ENCODE measurements at regions not wholly inside any gene's neighbourhood (a gene's known extent, or its start where the extent isn't known, plus 50 kb on each side); places are given as distances from the start of the nearest gene placed in this dataset.

- TF ChIP-seq HDAC6 (IDR thresholded peaks at IDR 0.05; ENCODE audit: unreplicated experiment): no peak
- no peak for TF ChIP-seq LARP7 (IDR thresholded peaks at IDR 0.05)
- no peak for TF ChIP-seq ASH2L (IDR thresholded peaks at IDR 0.05; ENCODE audit: borderline replicate concordance, low read depth)
- no peak for TF ChIP-seq KDM1A (IDR thresholded peaks at IDR 0.05; ENCODE audit: borderline replicate concordance)
- no peak for TF ChIP-seq CEBPB (IDR thresholded peaks at IDR 0.05; ENCODE audit: borderline replicate concordance in 1 of 2, low read depth in 2 of 2, low read length in 2 of 2)
- no peak for TF ChIP-seq E2F4 (IDR thresholded peaks at IDR 0.05; ENCODE audit: low read depth, low read length)
- no peak for TF ChIP-seq CHD2 (IDR thresholded peaks at IDR 0.05; ENCODE audit: borderline replicate concordance, low read depth, low read length)
- Histone ChIP-seq H3K27ac (ENCODE audit: control insufficient read depth, insufficient read depth) (no peak overlapping the region), H3K9me3 (replicated peaks; ENCODE audit: control insufficient read depth, insufficient read depth, low read length) (no peaks in the 10 kb centered on the region), H2AFZ (ENCODE audit: control insufficient read depth, low read depth, low read length) (no peak overlapping the region), H3K4me1 (ENCODE audit: control insufficient read depth, insufficient read depth, low read length) (no peaks in the 10 kb centered on the region), H3K4me3 (no peak overlapping the region), H3K27me3 (replicated peaks in 1 of 2; ENCODE audit: control insufficient read depth in 2 of 2, insufficient read depth in 2 of 2, low read length in 1 of 2) (no peaks in the 10 kb centered on the region; a peak in 1 of 4 replicates), H4K20me1 (ENCODE audit: control insufficient read depth, insufficient read depth) (no peaks in the 10 kb centered on the region), H3K36me3 (ENCODE audit: control insufficient read depth in 2 of 2, insufficient read depth in 2 of 2, low read length in 1 of 2) (no peaks in the 10 kb centered on the region), H3K4me2 (ENCODE audit: control insufficient read depth, insufficient read depth) (no peak overlapping the region), H3K9ac (ENCODE audit: control insufficient read depth, insufficient read depth, low read length) (no peak overlapping the region), H3K79me2 (ENCODE audit: control insufficient read depth, insufficient read depth, low read length) (no peaks in the 10 kb centered on the region)
- RAD21 ChIA-PET (ENCODE audit: unreplicated experiment): no interaction called here
- intact Hi-C loops (cut with micrococcal nuclease; ENCODE audit: unreplicated experiment): no loop called here
- DNase-seq (ENCODE audit: low read depth, low spot score): no peak
- no peak for FAIRE-seq
- ATAC-seq: no peak
- SMC1A ChIA-PET (ENCODE audit: uncharacterized antibody, unreplicated experiment): no interaction called here
- POLR2A ChIA-PET: interaction anchor here (0.6 kb wide), 1 partner anchor 1191 kb away, joined by 4 read pairs; no protein-coding TSS in a partner anchor
- WGBS (ENCODE audit: insufficient coverage, insufficient replicate concordance, low lambda C conversion rate, missing lambda C conversion rate): 76% methylated on average over 5 of the region's 5 CpGs
- BruUV-seq (replicated peaks): no TSS peak
- in situ Hi-C loops (cut with MboI): no loop called here
- CTCF ChIA-PET: no interaction called here
Measured at GRCh38 chr1:245096311-245097066, 58.3 kb upstream of the KIF26B start.
